HCT116 (cell line): ENCODE measurements at regions not wholly inside any gene's neighbourhood (a gene's known extent, or its start where the extent isn't known, plus 50 kb on each side); places are given as distances from the start of the nearest gene placed in this dataset.

Experiments
- CTCF ChIP-seq, 3 experiments: fragments of 200-600 bp in 1 of 3; sonication (generic) in 1 of 3; IDR thresholded peaks in 2 of 3; conservative IDR thresholded peaks in 1 of 3; 2 replicates each; pipeline ENCODE4 v1.5.1; 2012 to 2017; ENCODE audit warnings: low read depth in 2 of 3, low read length in 2 of 3, antibody characterized with exemption in 1 of 3, borderline replicate concordance in 1 of 3, control low read depth in 1 of 3, mild to moderate bottlenecking in 1 of 3, mixed read lengths in 1 of 3, mixed run types in 1 of 3, moderate library complexity in 1 of 3; ENCODE audit not compliant: insufficient read depth in 1 of 3
- POLR2A ChIP-seq: IDR thresholded peaks from 2 replicates; pipeline ENCODE4 v1.7.0; 2011; ENCODE audit warnings: borderline replicate concordance; ENCODE audit not compliant: insufficient read depth, insufficient read length; ENCODE audit errors: extremely low read depth

DNA sequence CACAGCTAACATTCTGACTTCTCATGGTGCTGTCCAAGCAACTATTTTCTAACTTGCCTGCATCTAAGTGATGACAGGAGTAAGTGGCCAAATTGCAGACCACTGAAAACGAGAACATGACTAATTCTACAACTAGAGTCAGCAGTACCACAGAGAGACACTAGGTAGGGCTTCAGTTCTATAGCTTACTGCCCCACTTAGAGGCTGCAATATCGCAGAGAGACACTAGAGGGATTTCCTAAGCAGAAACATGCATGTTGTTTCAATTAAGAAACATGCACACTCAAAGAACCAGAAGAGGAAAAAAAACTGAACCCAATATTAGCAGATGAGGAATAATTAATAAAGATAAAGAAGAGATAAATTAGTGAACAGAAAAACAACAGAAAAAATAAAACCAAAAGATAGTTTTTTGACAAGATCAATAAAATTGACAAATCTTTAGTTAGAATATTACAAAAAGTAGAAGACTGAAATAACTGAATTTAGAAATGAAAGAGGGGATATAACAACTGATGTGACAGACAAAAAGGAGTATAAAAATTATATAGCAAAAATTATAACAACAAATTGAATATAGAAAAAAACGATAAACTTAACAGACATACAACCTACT lies 100.8 kb downstream of the SPIN4 start:
- TF ChIP-seq POLR2A (no peak), CTCF (IDR thresholded peaks at IDR 0.05 in 2 of 3, conservative IDR thresholded peaks at IDR 0.05 in 1 of 3; ENCODE audit: borderline replicate concordance in 1 of 3, insufficient read depth in 1 of 3, low read depth in 2 of 3, low read length in 2 of 3) (peak; percentile 70 to 97 (median 74))
